ENCODE measurements at regions not wholly inside any gene's neighbourhood (a gene's known extent, or its start where the extent isn't known, plus 50 kb on each side); places are given as distances from the start of the nearest gene placed in this dataset.

DNA sequence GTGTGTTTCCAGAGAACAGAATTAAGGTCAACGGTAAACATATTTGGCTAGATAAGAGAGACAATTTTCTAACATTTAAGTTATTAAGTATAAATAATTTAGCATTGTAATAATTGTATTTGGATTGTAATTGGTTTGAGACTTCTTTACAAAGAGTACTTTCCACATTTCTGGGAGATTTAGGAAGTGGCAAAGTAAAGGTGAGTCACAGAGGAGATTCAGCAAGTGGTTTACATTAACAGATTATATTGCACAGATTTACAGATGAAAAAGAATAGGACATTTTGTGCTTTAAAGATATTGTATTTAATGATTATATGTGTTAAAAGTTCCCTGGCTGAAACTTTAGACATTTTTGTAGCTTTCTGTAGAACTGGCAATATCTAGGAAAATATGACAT, 584.4 kb upstream of the AADAT start:
- no peak for TF ChIP-seq EZH2 (IDR thresholded peaks at IDR 0.05; ENCODE audit: low read length)
- TF ChIP-seq, protein P1, sequence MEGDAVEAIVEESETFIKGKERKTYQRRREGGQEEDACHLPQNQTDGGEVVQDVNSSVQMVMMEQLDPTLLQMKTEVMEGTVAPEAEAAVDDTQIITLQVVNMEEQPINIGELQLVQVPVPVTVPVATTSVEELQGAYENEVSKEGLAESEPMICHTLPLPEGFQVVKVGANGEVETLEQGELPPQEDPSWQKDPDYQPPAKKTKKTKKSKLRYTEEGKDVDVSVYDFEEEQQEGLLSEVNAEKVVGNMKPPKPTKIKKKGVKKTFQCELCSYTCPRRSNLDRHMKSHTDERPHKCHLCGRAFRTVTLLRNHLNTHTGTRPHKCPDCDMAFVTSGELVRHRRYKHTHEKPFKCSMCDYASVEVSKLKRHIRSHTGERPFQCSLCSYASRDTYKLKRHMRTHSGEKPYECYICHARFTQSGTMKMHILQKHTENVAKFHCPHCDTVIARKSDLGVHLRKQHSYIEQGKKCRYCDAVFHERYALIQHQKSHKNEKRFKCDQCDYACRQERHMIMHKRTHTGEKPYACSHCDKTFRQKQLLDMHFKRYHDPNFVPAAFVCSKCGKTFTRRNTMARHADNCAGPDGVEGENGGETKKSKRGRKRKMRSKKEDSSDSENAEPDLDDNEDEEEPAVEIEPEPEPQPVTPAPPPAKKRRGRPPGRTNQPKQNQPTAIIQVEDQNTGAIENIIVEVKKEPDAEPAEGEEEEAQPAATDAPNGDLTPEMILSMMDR (optimal IDR thresholded peaks at IDR 0.05 in 1 of 3, IDR thresholded peaks at IDR 0.05 in 1 of 3, conservative IDR thresholded peaks at IDR 0.05 in 1 of 3; ENCODE audit: extremely low read depth in 1 of 3, insufficient read depth in 2 of 3, low read length in 3 of 3) = no peak
